GM21528 (cell line): ENCODE measurements at regions not wholly inside any gene's neighbourhood (a gene's known extent, or its start where the extent isn't known, plus 50 kb on each side); places are given as distances from the start of the nearest gene placed in this dataset.
"Not testable (repeated sequence)": the region's sequence is repeated elsewhere in the genome, so short reads cannot be mapped to it uniquely, and the experiment has no call there.

Experiments used
- ATAC-seq: cut with Tn5 transposase; IDR thresholded peaks from one replicate; pipeline ENCODE4 v1.9.1; 2021; ENCODE audit warnings: mild to moderate bottlenecking, moderate library complexity; ENCODE audit not compliant: unreplicated experiment, low FRiP score

- no peak for ATAC-seq
Measured at GRCh38 chr3:39651993-39652739, 157.2 kb upstream of the MYRIP start.

GRCh38 chr3:39655718-39656117, 153.7 kb upstream of the MYRIP start:
- ATAC-seq: not testable (repeated sequence)

GRCh38 chr3:39657075-39657474, 152.3 kb upstream of the MYRIP start:
- ATAC-seq: no peak

- no peak for ATAC-seq
Measured at GRCh38 chr3:39657775-39658174, 151.6 kb upstream of the MYRIP start.

GRCh38 chr3:39664931-39665330, 144.5 kb upstream of the MYRIP start:
- ATAC-seq: no peak

GRCh38 chr3:39665441-39665840, 144.0 kb upstream of the MYRIP start:
- no peak for ATAC-seq

GRCh38 chr3:39668420-39668819, 141.0 kb upstream of the MYRIP start:
- no peak for ATAC-seq

GRCh38 chr3:39671116-39671515, 138.3 kb upstream of the MYRIP start:
- no peak for ATAC-seq

GRCh38 chr3:39671600-39671999, 137.8 kb upstream of the MYRIP start:
- ATAC-seq: no peak

GRCh38 chr3:39705351-39705900, 104.0 kb upstream of the MYRIP start:
- ATAC-seq: no peak

GRCh38 chr3:39707314-39707909, 102.0 kb upstream of the MYRIP start:
- ATAC-seq: peak; percentile 55

- no peak for ATAC-seq
Measured at GRCh38 chr3:39712413-39713048, 96.9 kb upstream of the MYRIP start.

- ATAC-seq: not testable (repeated sequence)
Measured at GRCh38 chr3:39713341-39713740, 96.1 kb upstream of the MYRIP start.

- ATAC-seq: no peak
Measured at GRCh38 chr3:39716849-39717248, 92.6 kb upstream of the MYRIP start.

GRCh38 chr3:39718674-39719595, 90.5 kb upstream of the MYRIP start:
- no peak for ATAC-seq

GRCh38 chr3:39721076-39721475, 88.3 kb upstream of the MYRIP start:
- no peak for ATAC-seq

- no peak for ATAC-seq
Measured at GRCh38 chr3:39724233-39724846, 85.1 kb upstream of the MYRIP start.

GRCh38 chr3:39725321-39725720, 84.1 kb upstream of the MYRIP start:
- ATAC-seq: no peak

- no peak for ATAC-seq
Measured at GRCh38 chr3:39727415-39727814, 82.0 kb upstream of the MYRIP start.

GRCh38 chr3:39733804-39734203, 75.6 kb upstream of the MYRIP start:
- ATAC-seq: no peak
